ENCODE measurements at regions not wholly inside any gene's neighbourhood (a gene's known extent, or its start where the extent isn't known, plus 50 kb on each side); places are given as distances from the start of the nearest gene placed in this dataset.

DNA sequence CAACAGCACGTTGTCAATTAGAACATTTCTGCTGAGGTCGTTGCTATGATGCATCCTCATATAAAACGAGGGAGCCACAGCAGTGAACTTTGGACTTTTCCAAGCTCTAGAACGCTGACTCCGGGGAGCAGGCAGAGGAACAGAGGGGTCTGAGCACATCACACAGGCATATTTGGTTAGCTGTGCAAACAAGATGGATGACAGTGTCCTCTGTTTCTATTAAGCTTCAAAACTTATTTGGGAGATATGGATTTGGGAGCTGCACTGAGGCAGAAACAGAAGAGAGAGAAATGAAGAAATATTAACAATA is 278.0 kb upstream of the TBL1XR1 start:
- DNase-seq (ENCODE audit: low read depth), result no peak
- TF ChIP-seq CTCF (IDR thresholded peaks at IDR 0.05; ENCODE audit: control insufficient read depth, insufficient read depth, low read depth, low read length, missing control alignments), result no peak
- H3K4me3 ChIP-seq (ENCODE audit: control insufficient read depth, low read depth, low read length), result no peak overlapping the region

DNA sequence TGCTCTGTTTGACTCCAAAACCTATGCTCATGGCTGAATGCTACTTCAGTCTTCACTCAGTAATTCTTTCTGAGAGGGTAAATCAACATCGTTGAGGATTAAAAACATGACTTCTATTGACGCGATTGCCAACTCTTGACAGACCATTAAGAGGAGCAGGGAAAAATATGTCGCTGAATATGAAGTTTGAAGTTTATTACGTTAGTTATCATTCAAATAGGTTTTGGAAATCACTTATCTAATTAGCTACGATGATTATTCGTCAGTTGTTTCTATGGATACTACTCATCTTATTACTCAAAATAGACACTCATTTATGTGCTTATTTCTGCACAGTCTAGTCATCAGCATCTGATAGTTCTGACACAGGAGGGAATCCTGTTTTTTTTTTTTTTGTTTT is 279.2 kb upstream of the TBL1XR1 start:
- no peak for TF ChIP-seq CTCF (IDR thresholded peaks at IDR 0.05; ENCODE audit: control insufficient read depth, insufficient read depth, low read depth, low read length, missing control alignments)
- no peak for DNase-seq (ENCODE audit: low read depth)
- no peak overlapping the region for H3K4me3 ChIP-seq (ENCODE audit: control insufficient read depth, low read depth, low read length)

DNA sequence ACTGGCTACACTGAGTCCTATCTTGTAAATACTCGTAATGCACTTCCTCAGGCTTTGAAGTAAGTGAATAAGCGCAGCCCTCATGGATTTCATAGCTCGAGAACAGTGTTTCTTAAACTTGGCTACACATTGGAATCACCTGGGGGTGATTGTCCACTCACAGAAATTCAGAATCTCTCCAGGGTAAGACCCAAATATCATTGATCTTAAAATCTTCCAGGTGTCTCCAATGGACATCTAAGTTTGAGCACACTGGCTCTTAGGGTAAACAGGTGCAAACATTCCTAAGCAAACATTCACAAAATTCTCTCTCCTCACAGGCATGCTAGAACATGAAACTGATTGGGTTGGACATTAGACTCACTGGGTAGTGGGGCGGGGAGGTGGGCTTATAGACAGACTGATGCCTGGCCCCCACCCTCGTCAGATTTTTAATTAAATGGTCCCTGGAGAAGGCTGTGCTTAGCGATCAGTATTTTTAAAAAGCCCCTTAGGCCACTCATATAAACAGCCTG is 279.7 kb upstream of the TBL1XR1 start:
- H3K4me3 ChIP-seq (ENCODE audit: control insufficient read depth, low read depth, low read length), result no peak overlapping the region
- no peak for DNase-seq (ENCODE audit: low read depth)
- TF ChIP-seq CTCF (IDR thresholded peaks at IDR 0.05; ENCODE audit: control insufficient read depth, insufficient read depth, low read depth, low read length, missing control alignments), result no peak

GRCh38 chr3:177478170-177478867 is 281.0 kb upstream of the TBL1XR1 start:
- TF ChIP-seq CTCF (IDR thresholded peaks at IDR 0.05; ENCODE audit: control insufficient read depth, insufficient read depth, low read depth, low read length, missing control alignments), result no peak
- H3K4me3 ChIP-seq (ENCODE audit: control insufficient read depth, low read depth, low read length), result no peak overlapping the region
- DNase-seq (ENCODE audit: low read depth), result peak; percentile 100

DNA sequence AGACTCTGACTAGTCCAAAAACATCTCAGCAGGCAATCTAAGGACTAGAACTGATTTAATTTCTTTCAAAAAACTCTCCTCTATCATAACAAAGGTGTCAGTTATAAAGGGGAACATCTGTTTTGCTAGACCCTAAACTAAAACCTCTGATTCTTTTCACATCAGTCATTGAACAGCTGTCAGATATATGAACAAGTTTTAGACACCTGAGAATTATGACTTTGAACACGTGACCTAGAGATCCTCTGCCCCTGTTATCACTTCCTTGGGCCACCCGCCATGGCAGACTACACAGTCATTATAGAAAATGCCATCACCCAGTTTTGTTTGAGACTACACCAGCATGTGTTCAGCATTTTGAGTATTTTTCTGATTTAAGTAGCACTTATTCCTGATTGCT is 282.3 kb upstream of the TBL1XR1 start:
- DNase-seq (ENCODE audit: low read depth), result no peak
- TF ChIP-seq CTCF (IDR thresholded peaks at IDR 0.05; ENCODE audit: control insufficient read depth, insufficient read depth, low read depth, low read length, missing control alignments), result no peak
- H3K4me3 ChIP-seq (ENCODE audit: control insufficient read depth, low read depth, low read length), result no peak overlapping the region

GRCh38 chr3:177481329-177481728 is 284.0 kb upstream of the TBL1XR1 start:
- H3K4me3 ChIP-seq (ENCODE audit: control insufficient read depth, low read depth, low read length), result no peak overlapping the region
- TF ChIP-seq CTCF (IDR thresholded peaks at IDR 0.05; ENCODE audit: control insufficient read depth, insufficient read depth, low read depth, low read length, missing control alignments), result no peak
- no peak for DNase-seq (ENCODE audit: low read depth)
